HG03039 (cell line): ENCODE measurements at regions not wholly inside any gene's neighbourhood (a gene's known extent, or its start where the extent isn't known, plus 50 kb on each side); places are given as distances from the start of the nearest gene placed in this dataset.

Experiments used
- ATAC-seq: cut with Tn5 transposase; IDR thresholded peaks from one replicate; pipeline ENCODE4 v1.9.1; 2021; ENCODE audit warnings: mild to moderate bottlenecking, moderate library complexity; ENCODE audit not compliant: unreplicated experiment

GRCh38 chr15:46207341-46207740, 572.5 kb downstream of the SQOR start:
- ATAC-seq = no peak

GRCh38 chr15:46213551-46213950, 578.7 kb downstream of the SQOR start:
- no peak for ATAC-seq

DNA sequence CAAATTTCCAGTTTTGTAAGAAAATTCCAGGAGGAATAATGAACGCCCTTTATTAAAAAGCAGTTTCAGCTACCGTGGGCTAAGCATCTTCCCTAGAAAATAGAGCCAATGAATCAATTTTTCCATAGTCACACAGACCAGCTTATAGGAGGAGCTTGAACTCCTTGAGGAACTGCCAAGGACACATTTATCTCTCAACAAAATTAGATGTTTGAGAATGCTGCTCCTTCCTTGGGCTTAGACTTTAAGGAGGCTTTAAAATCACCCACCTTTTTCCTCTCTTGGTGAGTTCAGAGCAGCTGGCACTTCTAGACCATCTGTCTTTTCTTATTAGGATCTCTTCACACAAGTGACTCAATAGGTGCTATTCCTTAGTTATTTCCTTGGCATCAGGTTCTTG, 588.0 kb downstream of the SQOR start:
- no peak for ATAC-seq

DNA sequence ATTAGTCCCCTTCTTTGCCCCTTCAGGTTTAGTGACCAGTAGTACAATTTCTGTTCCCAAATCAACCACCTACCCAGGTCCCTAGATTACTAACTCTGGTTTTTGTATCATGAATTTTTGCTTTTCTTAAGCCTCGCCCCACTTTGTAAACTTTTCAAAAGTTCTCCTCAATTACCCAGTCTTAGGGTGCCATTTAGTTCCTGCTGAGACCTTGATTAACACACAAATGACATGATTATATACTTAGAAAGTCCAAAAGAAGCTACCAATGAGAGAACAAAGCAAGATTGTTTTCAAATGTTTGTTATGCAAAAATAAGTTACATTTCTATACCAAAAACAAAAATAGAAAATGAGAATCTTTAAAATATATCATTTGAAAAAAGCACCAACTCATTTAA, 594.4 kb downstream of the SQOR start:
- ATAC-seq = no peak

DNA sequence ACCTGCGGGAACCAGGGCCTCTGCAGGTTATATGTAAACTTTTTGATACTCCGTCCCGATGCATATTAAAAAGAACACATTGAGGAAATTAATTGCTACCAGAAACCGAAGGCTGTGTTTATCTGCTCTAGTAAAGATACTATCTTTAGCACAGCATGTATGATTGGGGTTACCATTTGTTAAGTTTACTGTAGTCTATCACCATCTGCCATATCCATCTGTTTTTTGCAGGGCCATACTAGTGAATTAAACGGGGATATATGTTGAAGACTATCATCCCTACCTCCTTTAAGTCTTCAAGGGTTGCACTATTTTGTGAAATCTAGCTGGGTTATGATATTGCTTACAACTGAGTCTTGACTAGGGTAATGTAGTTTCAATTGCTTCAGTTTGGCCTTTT, 597.0 kb downstream of the SQOR start:
- no peak for ATAC-seq

DNA sequence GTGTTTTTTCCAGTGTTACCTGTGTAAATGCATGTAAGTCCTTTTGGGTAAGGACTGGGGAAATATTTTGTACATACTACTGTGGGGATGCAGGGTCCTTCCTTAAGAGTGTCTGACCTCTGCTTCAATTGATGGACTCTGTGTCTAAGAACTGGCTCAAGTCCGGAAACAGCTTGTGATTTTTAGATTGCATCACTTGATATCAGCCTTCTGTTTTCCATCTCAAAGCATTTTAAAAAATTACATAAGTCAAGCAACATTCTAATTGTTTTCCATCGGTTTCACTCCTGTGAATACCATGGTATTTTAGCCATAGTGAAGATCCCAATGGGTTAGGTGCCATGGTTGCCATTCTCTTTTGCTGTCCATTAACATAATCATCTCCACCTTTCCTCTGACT, 597.6 kb downstream of the SQOR start:
- no peak for ATAC-seq

DNA sequence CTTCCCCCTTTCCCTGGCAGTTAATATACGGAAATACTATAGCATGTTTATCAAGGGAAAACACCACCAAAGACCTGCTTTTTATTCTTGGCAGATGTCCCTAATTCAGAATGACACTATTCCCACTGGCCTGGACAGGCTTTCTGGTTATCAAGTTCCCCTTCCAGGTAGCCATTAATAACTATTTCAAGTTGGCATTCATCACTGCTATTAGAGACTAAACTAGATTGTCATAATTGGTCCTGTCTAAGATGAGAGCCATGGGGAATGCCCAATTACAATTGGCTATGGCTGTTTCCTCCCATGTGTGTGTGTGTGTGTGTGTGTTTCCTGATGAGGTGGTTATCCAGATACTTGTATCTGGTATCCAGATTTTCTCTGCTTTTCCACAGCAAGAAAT, 608.1 kb downstream of the SQOR start:
- ATAC-seq = no peak

DNA sequence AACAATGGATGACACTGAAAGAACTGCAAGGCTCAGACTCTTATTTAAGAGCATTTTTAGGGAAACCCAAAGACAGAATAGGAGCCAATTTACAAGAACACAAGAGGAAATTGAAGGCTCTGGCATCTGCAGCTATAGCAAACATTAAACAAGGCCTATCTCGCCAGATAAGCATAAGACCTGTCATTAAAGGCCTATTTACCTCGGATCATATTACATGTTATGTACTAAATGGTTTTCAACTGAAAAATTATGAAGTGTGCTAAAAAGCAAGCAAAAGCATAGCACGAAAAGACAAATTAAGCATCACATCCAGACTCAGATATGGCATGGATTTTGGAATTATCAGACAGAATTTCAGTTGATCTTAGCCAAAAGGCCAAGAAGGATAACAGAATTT, 617.1 kb downstream of the SQOR start:
- no peak for ATAC-seq

GRCh38 chr15:46258056-46258455, 623.2 kb downstream of the SQOR start:
- no peak for ATAC-seq

DNA sequence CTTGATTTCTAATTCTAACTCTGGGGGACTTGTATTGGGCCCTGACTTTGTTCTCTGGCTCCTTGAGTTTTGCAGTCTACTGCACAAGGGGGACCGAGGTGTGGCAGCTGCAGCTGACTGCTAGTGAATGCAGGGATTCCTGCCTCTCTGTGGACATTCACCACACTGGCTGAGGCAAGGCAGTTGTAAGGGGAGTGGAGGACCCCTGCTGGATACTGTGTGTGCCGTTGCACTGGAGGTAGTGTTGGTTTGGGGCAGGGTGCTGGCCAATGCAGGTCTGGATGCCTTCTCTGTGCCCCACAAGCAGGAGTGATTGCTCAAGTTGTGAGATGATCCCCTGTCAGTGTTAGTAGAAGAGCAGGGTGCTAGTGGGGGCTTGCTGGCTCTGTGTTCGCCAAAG, 626.1 kb downstream of the SQOR start:
- no peak for ATAC-seq

DNA sequence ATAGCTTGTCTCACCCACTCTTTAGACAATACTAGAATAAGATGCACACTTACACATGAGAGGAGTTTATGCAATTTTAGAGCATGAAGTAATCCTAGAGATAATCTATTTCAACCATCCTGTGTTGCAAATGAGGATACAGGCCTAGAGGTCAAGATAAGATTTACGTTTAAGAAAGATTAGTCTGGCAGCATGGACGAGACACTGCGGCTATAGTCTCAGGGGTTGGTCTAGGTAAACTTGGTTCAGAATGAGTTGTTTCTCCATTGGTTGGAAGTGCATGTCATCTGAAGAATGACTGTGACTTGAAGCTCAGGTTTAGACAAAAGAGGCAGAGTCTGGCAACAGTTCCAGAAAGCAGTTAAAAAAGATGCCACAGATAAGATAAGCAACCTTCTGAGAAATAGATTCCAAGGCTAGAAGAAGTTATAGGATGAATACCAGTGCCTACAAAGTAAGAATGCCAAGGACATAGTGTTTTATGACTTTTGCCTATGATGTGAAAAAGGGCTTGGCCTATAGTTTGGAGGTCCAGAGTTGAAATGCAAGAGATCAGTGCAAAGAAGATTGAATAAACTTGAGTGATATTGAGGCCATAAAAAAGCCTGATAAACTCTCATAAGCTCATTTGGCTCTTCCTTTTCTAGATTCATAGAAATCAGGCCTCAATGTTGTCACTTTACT, 631.0 kb downstream of the SQOR start:
- no peak for ATAC-seq

GRCh38 chr15:46266661-46267060, 631.8 kb downstream of the SQOR start:
- ATAC-seq = no peak

- ATAC-seq = no peak
Observed at GRCh38 chr15:46270481-46271147, 635.8 kb downstream of the SQOR start.

- ATAC-seq = no peak
Observed at GRCh38 chr15:46275701-46276100, 640.9 kb downstream of the SQOR start.

DNA sequence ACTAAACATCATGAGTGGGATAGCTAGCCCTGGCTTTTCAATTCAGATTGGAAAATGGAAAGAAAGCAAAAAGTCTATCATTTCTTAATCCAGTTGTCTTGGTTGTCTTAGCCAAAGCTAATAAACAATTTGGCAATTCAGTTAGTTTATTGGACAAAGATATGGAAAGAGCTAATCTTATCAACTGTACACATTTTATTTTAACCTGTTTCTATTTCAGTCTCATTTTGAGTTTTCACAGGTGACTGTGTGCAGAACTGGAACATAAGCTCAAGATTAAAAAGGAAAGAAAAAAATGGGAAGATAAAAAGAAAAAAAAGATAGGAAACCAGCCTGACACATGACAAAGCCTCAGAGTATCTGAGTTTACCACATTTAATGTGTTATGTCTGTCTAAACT, 642.6 kb downstream of the SQOR start:
- ATAC-seq = no peak

- no peak for ATAC-seq
Observed at GRCh38 chr15:46278062-46278461, 643.2 kb downstream of the SQOR start.

- no peak for ATAC-seq
Observed at GRCh38 chr15:46278486-46279090, 643.8 kb downstream of the SQOR start.

DNA sequence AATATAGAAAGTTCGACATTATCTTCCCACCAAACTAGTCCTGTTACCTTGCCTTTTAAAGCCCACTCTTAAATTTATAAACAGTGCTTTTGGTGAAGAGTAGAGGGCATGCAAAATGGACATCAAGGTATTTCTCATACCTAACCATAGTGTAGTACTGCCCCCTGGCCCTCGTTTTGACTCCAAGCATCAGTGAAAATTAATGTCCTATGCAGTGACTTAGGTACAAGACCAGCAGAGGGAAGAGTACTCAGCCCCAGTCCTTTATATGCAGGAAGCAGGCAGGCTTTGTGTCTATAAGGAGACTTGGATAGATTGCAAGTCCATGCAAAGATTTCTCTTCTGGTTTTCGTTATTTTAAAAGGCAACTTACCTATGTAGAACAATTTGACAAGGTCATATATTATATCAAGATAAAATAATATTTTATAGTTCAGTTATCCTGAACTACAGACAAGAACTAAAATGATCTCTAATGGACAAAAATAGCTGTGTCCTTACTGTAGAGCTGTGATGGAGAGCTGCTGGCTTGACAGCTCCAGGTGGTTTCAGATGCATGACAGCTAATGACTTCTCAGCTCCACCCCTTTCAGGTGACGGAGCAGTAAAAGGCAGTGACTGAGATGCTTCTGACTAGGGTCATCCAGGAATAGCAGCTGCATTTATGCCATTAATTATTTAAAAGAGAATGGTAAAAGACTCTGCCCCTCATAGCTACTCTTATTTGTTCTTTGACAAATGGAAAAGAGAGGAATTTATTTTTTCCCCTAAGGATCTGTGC, 646.1 kb downstream of the SQOR start:
- ATAC-seq = no peak

DNA sequence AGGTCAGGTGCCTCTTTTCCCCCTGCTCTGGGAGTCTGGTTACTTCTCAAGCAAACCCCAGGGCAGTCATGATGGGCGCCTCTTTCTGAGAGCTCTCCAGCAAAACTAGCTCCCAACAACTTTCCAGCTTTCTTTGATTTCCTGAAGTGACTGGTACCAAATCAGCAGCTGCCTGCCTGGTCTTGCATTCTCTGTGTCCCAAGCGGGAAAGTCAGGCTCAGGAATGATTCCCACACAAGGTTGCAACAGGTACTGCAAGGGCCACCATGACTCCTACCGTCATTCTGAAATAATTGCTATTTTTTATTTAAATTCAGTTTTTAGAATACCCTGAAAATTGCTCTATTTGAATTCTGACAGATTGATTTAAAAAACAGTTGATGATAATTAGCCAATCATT, 658.7 kb downstream of the SQOR start:
- no peak for ATAC-seq

DNA sequence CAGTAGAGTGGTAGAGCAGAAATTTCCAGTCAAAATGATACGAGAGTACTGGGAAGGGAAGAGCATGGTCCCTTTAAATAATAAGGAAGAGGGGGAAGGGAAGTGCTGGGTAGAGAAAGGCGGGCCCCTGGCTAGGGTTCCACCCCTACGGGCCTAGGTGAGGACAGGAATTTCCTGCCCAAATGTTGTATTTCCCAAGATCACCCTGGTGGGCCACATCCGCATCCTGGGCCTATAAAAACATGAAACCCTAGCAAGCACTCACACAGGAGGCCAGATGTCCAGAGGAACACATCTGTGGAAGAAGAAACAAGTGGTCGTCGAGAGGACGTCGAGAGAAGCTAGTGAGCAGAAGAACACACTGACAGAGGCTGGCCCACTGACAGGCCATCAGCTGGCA, 661.2 kb downstream of the SQOR start:
- no peak for ATAC-seq

DNA sequence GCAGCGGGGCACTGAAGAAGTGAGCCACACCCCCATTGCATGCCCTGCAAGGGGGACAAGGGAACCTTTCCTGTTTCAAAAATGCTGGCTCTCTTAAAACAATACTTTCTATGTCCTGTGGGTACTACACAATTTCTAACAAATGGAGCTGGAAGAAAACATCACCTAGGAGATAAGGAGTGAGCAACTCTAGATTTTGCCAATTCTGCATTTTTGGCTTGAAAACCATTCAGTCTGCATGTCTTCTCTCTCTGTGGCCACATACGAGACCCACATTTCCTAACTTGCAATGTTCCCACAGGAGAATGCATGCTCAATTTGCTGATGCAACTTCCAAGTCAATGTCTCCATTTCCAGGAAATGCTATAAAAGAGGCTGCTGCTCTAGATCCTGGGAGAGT, 662.0 kb downstream of the SQOR start:
- ATAC-seq = no peak

GRCh38 chr15:46297766-46298165, 662.9 kb downstream of the SQOR start:
- ATAC-seq = peak; percentile 72
